HK-2 (cell line): ENCODE measurements at regions not wholly inside any gene's neighbourhood (a gene's known extent, or its start where the extent isn't known, plus 50 kb on each side); places are given as distances from the start of the nearest gene placed in this dataset.

Experiments
- DNase-seq: peaks from one replicate; pipeline ENCODE4 v3.0.0-alpha.2; 2018; ENCODE audit not compliant: unreplicated experiment

GRCh38 chr9:135309763-135310125 is 169.8 kb upstream of the PPP1R26 start:
- DNase-seq = no peak

- DNase-seq = no peak
Observed at GRCh38 chr9:135310134-135310533, 169.4 kb upstream of the PPP1R26 start.

- no peak for DNase-seq
Observed at GRCh38 chr9:135315572-135315971, 164.0 kb upstream of the PPP1R26 start.

- no peak for DNase-seq
Observed at GRCh38 chr9:135320331-135320730, 159.3 kb upstream of the PPP1R26 start.

GRCh38 chr9:135320943-135321342 is 158.6 kb upstream of the PPP1R26 start:
- no peak for DNase-seq

GRCh38 chr9:135321580-135321979 is 158.0 kb upstream of the PPP1R26 start:
- DNase-seq = no peak

- DNase-seq = no peak
Observed at GRCh38 chr9:135324329-135324728, 155.3 kb upstream of the PPP1R26 start.

GRCh38 chr9:135326141-135326540 is 153.4 kb upstream of the PPP1R26 start:
- no peak for DNase-seq

GRCh38 chr9:135326633-135327152 is 152.9 kb upstream of the PPP1R26 start:
- no peak for DNase-seq

- no peak for DNase-seq
Observed at GRCh38 chr9:135328485-135329417, 150.8 kb upstream of the PPP1R26 start.

GRCh38 chr9:135329571-135330306 is 149.8 kb upstream of the PPP1R26 start:
- no peak for DNase-seq

- DNase-seq = no peak
Observed at GRCh38 chr9:135330307-135330631, 149.3 kb upstream of the PPP1R26 start.

GRCh38 chr9:135330685-135331590 is 148.6 kb upstream of the PPP1R26 start:
- no peak for DNase-seq

GRCh38 chr9:135332516-135332915 is 147.1 kb upstream of the PPP1R26 start:
- DNase-seq = no peak

GRCh38 chr9:135332979-135333748 is 146.4 kb upstream of the PPP1R26 start:
- DNase-seq = no peak

- no peak for DNase-seq
Observed at GRCh38 chr9:135334953-135335460, 144.6 kb upstream of the PPP1R26 start.

- DNase-seq = no peak
Observed at GRCh38 chr9:135335691-135336181, 143.8 kb upstream of the PPP1R26 start.

GRCh38 chr9:135336722-135337527 is 142.7 kb upstream of the PPP1R26 start:
- DNase-seq = no peak

GRCh38 chr9:135338546-135338945 is 141.0 kb upstream of the PPP1R26 start:
- DNase-seq = no peak
